ENCODE measurements at regions not wholly inside any gene's neighbourhood (a gene's known extent, or its start where the extent isn't known, plus 50 kb on each side); places are given as distances from the start of the nearest gene placed in this dataset.

DNA sequence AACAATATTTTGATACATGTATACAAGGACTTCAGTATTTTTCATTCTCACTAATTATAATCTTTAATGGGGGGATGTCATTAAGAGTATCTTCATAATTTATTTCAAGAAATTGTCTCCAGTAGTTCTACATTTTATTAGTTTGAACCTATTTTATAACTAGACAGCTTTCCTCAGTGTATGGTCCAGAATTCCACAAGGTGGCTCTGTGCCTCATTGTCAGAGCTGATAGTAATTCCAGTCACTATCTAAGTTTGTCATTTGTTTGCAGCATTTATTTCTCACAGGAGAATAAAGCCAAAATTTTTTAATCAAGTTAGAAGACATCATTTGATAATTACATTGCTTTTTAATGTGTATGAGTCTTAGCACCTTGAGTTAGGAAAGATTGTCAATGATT, 1633.0 kb upstream of the PCDH20 start:
- Mint-ChIP-seq H3K9me3 (peaks cover 9% of the 10 kb centered on the region), H3K4me3 (no peak overlapping the region), H3K4me1 (ENCODE audit: low read depth) (no peaks in the 10 kb centered on the region), H3K27ac (no peak overlapping the region), H3K27me3 (no peaks in the 10 kb centered on the region), H3K36me3 (ENCODE audit: low read depth) (no peaks in the 10 kb centered on the region)
- Histone ChIP-seq H3K36me3 (ENCODE audit: insufficient read depth, low read length) (no peaks in the 10 kb centered on the region), H3K9me3 (ENCODE audit: control insufficient read depth in 1 of 2, insufficient read depth in 1 of 2, low read length in 2 of 2) (peaks cover 0 to 3% of the 10 kb centered on the region in 2 experiments), H3K4me1 (ENCODE audit: insufficient read depth, low read length) (no peaks in the 10 kb centered on the region), H3K27me3 (ENCODE audit: control insufficient read depth in 1 of 2, insufficient read depth in 2 of 2, low read length in 2 of 2) (no peaks in the 10 kb centered on the region), H3K27ac (ENCODE audit: low read depth in 1 of 2, low read length in 2 of 2) (no peak overlapping the region), H3K4me3 (ENCODE audit: low read length) (no peak overlapping the region)
- ChIA-PET CTCF (no interaction called here), POLR2A (no interaction called here)
- intact Hi-C loops (cut with DNase I, micrococcal nuclease) = no loop called here
- DNase-seq (no peak), ATAC-seq (ENCODE audit: poor library complexity) (no peak)
- TF ChIP-seq, protein P1, sequence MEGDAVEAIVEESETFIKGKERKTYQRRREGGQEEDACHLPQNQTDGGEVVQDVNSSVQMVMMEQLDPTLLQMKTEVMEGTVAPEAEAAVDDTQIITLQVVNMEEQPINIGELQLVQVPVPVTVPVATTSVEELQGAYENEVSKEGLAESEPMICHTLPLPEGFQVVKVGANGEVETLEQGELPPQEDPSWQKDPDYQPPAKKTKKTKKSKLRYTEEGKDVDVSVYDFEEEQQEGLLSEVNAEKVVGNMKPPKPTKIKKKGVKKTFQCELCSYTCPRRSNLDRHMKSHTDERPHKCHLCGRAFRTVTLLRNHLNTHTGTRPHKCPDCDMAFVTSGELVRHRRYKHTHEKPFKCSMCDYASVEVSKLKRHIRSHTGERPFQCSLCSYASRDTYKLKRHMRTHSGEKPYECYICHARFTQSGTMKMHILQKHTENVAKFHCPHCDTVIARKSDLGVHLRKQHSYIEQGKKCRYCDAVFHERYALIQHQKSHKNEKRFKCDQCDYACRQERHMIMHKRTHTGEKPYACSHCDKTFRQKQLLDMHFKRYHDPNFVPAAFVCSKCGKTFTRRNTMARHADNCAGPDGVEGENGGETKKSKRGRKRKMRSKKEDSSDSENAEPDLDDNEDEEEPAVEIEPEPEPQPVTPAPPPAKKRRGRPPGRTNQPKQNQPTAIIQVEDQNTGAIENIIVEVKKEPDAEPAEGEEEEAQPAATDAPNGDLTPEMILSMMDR (IDR thresholded peaks at IDR 0.05) = no peak

DNA sequence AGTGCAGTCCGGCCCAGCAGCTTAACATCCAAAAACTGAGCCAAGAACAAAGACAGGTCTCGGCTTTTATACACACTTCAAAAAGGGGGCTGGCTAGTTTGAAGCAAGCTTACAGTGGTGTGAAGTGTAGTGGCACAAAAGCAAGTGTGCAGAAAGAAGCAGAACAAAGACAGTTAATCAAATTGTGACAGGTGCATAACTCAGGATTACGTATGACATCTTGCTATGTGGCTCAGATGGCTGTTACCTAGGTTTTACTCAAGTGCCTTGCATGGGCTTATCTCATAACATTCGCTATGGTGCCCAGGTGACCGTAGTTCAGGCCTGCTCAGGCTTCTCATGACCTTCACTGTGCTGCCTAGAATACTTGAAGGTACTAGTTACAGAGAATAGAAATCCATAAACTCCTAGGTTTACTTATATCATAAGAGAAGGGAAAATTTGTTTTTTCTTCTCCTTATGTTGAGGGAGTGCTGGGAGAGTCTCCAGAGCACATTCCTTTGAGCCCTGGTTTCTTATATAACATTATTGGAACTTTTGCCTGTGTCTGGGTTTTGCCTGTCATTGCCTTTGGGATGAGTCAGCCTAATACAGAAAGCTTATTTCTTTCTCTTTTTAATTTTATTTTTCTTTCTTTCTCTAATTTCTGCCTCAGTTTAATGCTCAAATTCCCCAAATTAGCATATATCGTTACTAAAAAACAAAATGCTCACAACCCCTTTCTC, 1629.1 kb upstream of the PCDH20 start:
- Mint-ChIP-seq H3K4me1 (ENCODE audit: low read depth) (no peaks in the 10 kb centered on the region), H3K27me3 (no peaks in the 10 kb centered on the region), H3K27ac (no peak overlapping the region), H3K9me3 (peaks cover 9% of the 10 kb centered on the region), H3K4me3 (no peak overlapping the region), H3K36me3 (ENCODE audit: low read depth) (no peaks in the 10 kb centered on the region)
- no peaks in the 10 kb centered on the region for H3K36me3 ChIP-seq (ENCODE audit: insufficient read depth, low read length)
- intact Hi-C loops (cut with DNase I, micrococcal nuclease) = no loop called here
- DNase-seq (no peak), ATAC-seq (ENCODE audit: poor library complexity) (no peak)
- H3K27ac ChIP-seq (ENCODE audit: low read depth in 1 of 2, low read length in 2 of 2) = no peak overlapping the region
- CTCF ChIA-PET = no interaction called here
- no peaks in the 10 kb centered on the region for H3K9me3 ChIP-seq (ENCODE audit: control insufficient read depth in 1 of 2, insufficient read depth in 1 of 2, low read length in 2 of 2)
- POLR2A ChIA-PET = no interaction called here
- no peak overlapping the region for H3K4me3 ChIP-seq (ENCODE audit: low read length)
- H3K4me1 ChIP-seq (ENCODE audit: insufficient read depth, low read length) = no peaks in the 10 kb centered on the region
- TF ChIP-seq, protein P1 (IDR thresholded peaks at IDR 0.05) = no peak
- H3K27me3 ChIP-seq (ENCODE audit: control insufficient read depth in 1 of 2, insufficient read depth in 2 of 2, low read length in 2 of 2) = no peaks in the 10 kb centered on the region

DNA sequence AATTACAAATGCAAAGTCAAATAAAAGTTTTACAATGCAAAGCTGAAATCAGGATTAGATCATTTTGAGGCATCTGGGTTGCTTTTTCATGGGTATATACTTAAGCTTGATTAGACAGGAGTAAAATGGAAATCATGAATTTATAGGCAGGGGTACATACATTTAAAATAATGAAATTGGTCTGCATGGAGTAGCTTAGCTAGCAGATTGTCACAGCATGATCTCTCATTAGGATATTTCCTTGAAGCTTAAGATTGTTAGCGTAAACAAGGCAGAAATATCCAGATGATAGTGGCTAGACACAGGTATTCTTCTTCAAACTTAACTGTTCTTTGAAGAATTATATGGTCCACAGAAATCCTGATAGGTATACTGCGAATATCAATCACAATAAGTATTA, 1627.0 kb upstream of the PCDH20 start:
- intact Hi-C loops (cut with DNase I, micrococcal nuclease) = no loop called here
- POLR2A ChIA-PET = no interaction called here
- Mint-ChIP-seq H3K4me1 (ENCODE audit: low read depth) (no peaks in the 10 kb centered on the region), H3K36me3 (ENCODE audit: low read depth) (no peaks in the 10 kb centered on the region), H3K9me3 (peaks cover 15% of the 10 kb centered on the region), H3K27ac (no peak overlapping the region), H3K4me3 (no peak overlapping the region), H3K27me3 (no peaks in the 10 kb centered on the region)
- ATAC-seq (ENCODE audit: poor library complexity) (no peak), DNase-seq (no peak)
- CTCF ChIA-PET = no interaction called here
- H3K9me3 ChIP-seq (ENCODE audit: control insufficient read depth in 1 of 2, insufficient read depth in 1 of 2, low read length in 2 of 2) = no peaks in the 10 kb centered on the region
- H3K4me3 ChIP-seq (ENCODE audit: low read length) = no peak overlapping the region
- H3K36me3 ChIP-seq (ENCODE audit: insufficient read depth, low read length) = no peaks in the 10 kb centered on the region
- no peaks in the 10 kb centered on the region for H3K27me3 ChIP-seq (ENCODE audit: control insufficient read depth in 1 of 2, insufficient read depth in 2 of 2, low read length in 2 of 2)
- TF ChIP-seq, protein P1 (IDR thresholded peaks at IDR 0.05) = no peak
- no peak overlapping the region for H3K27ac ChIP-seq (ENCODE audit: low read depth in 1 of 2, low read length in 2 of 2)
- H3K4me1 ChIP-seq (ENCODE audit: insufficient read depth, low read length) = no peaks in the 10 kb centered on the region
